Mucosa of descending colon (tissue), 3 donors: ENCODE measurements at regions not wholly inside any gene's neighbourhood (a gene's known extent, or its start where the extent isn't known, plus 50 kb on each side); places are given as distances from the start of the nearest gene placed in this dataset.

Source experiments
- ATAC-seq: fragments of 200-7000 bp; cut with Tn5 transposase; one replicate; pipeline ENCODE4 v1.9.1; 2020; ENCODE audit warnings: mild to moderate bottlenecking, moderate library complexity
- DNase-seq, 3 donors: peaks; one replicate each; pipeline ENCODE4 v3.0.0-alpha.2; 2020
- H3K36me3 ChIP-seq: fragments of 200-600 bp; one replicate; pipeline ENCODE4 v1.8.0; 2021; ENCODE audit warnings: low read depth, mild to moderate bottlenecking
- H3K4me1 ChIP-seq: fragments of 200-600 bp; one replicate; pipeline ENCODE4 v1.8.0; 2021; ENCODE audit warnings: low read depth, mild to moderate bottlenecking
- H3K4me3 ChIP-seq: fragments of 200-600 bp; one replicate; pipeline ENCODE4 v1.8.0; 2021; ENCODE audit warnings: mild to moderate bottlenecking
- H3K9me3 ChIP-seq: fragments of 200-600 bp; one replicate; pipeline ENCODE4 v1.8.0; 2021; ENCODE audit warnings: mild to moderate bottlenecking
- CTCF ChIP-seq: fragments of 200-600 bp; IDR thresholded peaks from one replicate; pipeline ENCODE4 v1.8.0; 2022; ENCODE audit warnings: antibody characterized with exemption, mild to moderate bottlenecking
- intact Hi-C, 2 donors: fragments of 100-400 bp; cut with DNase I in 1 of 2; cut with micrococcal nuclease in 1 of 2; formaldehyde crosslinking; loops; one replicate each; pipeline versions ENCODE4 v1.11.0 to v1.11.1; 2022; cut with DNase I, micrococcal nuclease
- donor health status: DM: no; HTN: no; CAD: no; lungs with moderate emphysema.
- donor health status: DM: no; HTN: no; CAD: no.
- donor health status: DM: no; HTN: yes; CAD: no.

- ATAC-seq, result peak; percentile 56
- TF ChIP-seq CTCF, result no peak
- H3K9me3 ChIP-seq, result no peaks in the 10 kb centered on the region
- H3K4me3 ChIP-seq, result no peak overlapping the region
- no peaks in the 10 kb centered on the region for H3K36me3 ChIP-seq
- intact Hi-C loops, result loop anchor here in 1 of 2 donors (5.0 kb wide), 1 partner anchor 936 kb away; no protein-coding TSS in a partner anchor
- no peaks in the 10 kb centered on the region for H3K4me1 ChIP-seq
- peak in 1 of 3 donors; percentile 57 for DNase-seq
Measured at GRCh38 chr4:120156120-120156718, 89.6 kb upstream of the MAD2L1 start.

- H3K4me1 ChIP-seq, result no peaks in the 10 kb centered on the region
- intact Hi-C loops, result loop anchor here in 1 of 2 donors (5.0 kb wide), 1 partner anchor 937 kb away; no protein-coding TSS in a partner anchor
- no peaks in the 10 kb centered on the region for H3K9me3 ChIP-seq
- ATAC-seq, result no peak
- no peak for DNase-seq
- H3K4me3 ChIP-seq, result no peak overlapping the region
- no peak for TF ChIP-seq CTCF
- no peaks in the 10 kb centered on the region for H3K36me3 ChIP-seq
Measured at GRCh38 chr4:120155287-120155686, 88.6 kb upstream of the MAD2L1 start.

DNA sequence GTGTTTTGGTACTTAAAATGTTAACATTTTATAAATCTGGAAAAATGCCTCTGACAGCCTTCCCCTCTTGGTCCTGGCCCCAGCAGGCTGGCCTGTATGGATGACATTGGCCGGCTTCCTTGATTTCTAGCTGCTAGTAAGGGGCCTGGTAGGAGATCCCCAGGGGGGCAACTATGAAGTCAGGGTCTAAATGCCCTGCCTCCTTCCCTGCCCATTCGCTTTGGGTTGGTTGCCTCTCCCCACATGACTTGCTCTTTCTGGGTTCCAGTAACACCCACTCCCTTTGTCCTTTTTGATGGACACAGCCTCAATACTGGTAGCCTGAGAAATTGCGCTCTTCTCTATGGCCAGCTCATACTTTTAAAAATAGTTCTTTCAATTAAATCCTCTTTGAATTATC, 78.0 kb upstream of the MAD2L1 start:
- H3K4me1 ChIP-seq, result no peaks in the 10 kb centered on the region
- H3K36me3 ChIP-seq, result no peaks in the 10 kb centered on the region
- no peak for TF ChIP-seq CTCF
- H3K9me3 ChIP-seq, result no peaks in the 10 kb centered on the region
- intact Hi-C loops, result no loop called here
- no peak overlapping the region for H3K4me3 ChIP-seq
- no peak for ATAC-seq
- no peak for DNase-seq

DNA sequence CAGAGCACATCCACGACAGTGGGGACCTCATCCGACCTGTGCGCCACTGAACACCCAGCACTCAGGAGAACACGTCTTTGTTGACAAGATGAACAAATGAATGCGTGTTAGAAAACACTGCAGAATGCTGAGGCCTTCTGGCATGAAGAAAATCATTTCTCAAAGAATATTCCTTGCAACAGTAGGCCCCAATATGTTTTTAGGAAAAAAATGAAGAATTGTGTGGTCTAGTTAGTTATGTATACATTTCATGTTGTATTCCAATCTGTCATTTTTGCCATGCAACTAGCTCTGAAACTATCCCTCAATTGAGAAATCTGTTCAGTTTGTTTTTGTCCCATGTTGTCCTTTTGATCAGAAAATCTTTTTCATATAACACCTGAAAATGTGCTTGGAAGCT, 77.4 kb upstream of the MAD2L1 start:
- H3K9me3 ChIP-seq, result no peaks in the 10 kb centered on the region
- intact Hi-C loops, result no loop called here
- ATAC-seq (no peak), DNase-seq (no peak)
- H3K36me3 ChIP-seq, result no peaks in the 10 kb centered on the region
- no peak for TF ChIP-seq CTCF
- no peaks in the 10 kb centered on the region for H3K4me1 ChIP-seq
- H3K4me3 ChIP-seq, result no peak overlapping the region

DNA sequence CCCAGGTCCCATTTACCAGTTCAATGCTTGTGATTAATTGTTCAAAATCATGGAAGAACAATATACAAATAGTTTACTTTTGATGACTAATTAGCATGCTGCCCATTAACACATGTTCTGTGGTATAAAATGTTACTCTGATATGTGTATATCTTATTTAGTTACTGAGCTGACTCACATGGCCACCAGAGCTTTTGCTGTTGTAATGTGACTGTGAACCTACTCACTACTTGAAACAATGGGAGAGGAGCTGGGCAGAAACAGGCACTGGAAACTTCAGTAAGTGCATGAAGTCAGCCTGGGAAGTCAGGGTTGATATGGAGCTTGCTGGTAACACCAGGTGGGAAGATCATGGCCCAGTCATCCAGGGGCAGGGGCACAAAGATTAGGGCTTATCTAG, 72.7 kb upstream of the MAD2L1 start:
- H3K4me3 ChIP-seq, result no peak overlapping the region
- no peak for TF ChIP-seq CTCF
- H3K4me1 ChIP-seq, result no peaks in the 10 kb centered on the region
- H3K36me3 ChIP-seq, result no peaks in the 10 kb centered on the region
- ATAC-seq (no peak), DNase-seq (no peak)
- intact Hi-C loops, result no loop called here
- no peaks in the 10 kb centered on the region for H3K9me3 ChIP-seq

DNA sequence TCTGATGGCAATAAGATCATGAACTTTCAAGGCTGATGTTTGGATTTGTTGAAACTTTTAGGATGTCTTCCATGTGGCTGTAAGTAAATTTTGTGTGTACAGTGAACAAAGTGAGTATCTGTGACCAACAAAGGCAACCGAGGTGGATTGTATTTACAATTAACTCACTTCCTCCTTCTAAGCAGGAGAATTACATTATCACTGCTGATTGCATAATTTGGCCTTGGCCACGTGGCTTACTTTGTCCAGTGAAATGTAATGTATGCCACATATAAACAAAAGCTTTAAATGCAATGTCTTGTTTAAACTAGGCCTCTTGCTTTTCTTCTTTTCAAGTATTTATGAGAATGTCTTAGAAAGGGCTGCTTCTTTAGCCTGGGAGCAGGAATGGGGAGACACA, 66.3 kb upstream of the MAD2L1 start:
- intact Hi-C loops, result no loop called here
- H3K9me3 ChIP-seq, result no peaks in the 10 kb centered on the region
- TF ChIP-seq CTCF, result no peak
- H3K36me3 ChIP-seq, result no peaks in the 10 kb centered on the region
- ATAC-seq (peak; percentile 33), DNase-seq (no peak)
- H3K4me1 ChIP-seq, result no peaks in the 10 kb centered on the region
- H3K4me3 ChIP-seq, result no peak overlapping the region
